H1 (cell line): ENCODE measurements at regions not wholly inside any gene's neighbourhood (a gene's known extent, or its start where the extent isn't known, plus 50 kb on each side); places are given as distances from the start of the nearest gene placed in this dataset.

ENCODE experiments used
- CTCF ChIA-PET: fragments of 300-600 bp; sonication (Branson Sonifier 250); formaldehyde crosslinking; loops from one replicate; lab custom pipeline; 2021; ENCODE audit not compliant: partially characterized antibody; lab: Charles Lee
- POLR2A ChIA-PET: fragments of 300-600 bp; sonication (Branson Sonifier 250); formaldehyde crosslinking; loops from one replicate; lab custom pipeline; 2021; ENCODE audit warnings: inconsistent platforms; ENCODE audit not compliant: partially characterized antibody; lab: Charles Lee
- DNase-seq, 2 experiments: peaks; one replicate each; pipeline versions ENCODE4 v3.0.0 to v3.0.0-alpha.2; 2010 to 2022; ENCODE audit warnings: low spot score in 2 of 2, low read depth in 1 of 2, mixed read lengths in 1 of 2
- FAIRE-seq: peaks from 2 replicates; lab custom pipeline; 2011; peaks lifted over from hg19 to GRCh38; lab: Jason Lieb, UNC
- H2AFZ ChIP-seq: 2 replicates; pipeline ENCODE4 v1.8.1; 2012; ENCODE audit warnings: low read length, inconsistent platforms
- H2AK5ac ChIP-seq: 2 replicates; pipeline ENCODE4 v1.6.1; 2013; ENCODE audit warnings: low read depth, low read length
- H2BK120ac ChIP-seq: replicated peaks from 2 replicates; pipeline ENCODE3; 2013; ENCODE audit warnings: low read depth, low read length, inconsistent platforms
- H2BK12ac ChIP-seq: 2 replicates; pipeline ENCODE4 v1.6.1; 2013; ENCODE audit warnings: low read depth, low read length
- H2BK15ac ChIP-seq: 2 replicates; pipeline ENCODE4 v1.6.1; 2013; ENCODE audit warnings: low read length
- H2BK20ac ChIP-seq: 2 replicates; pipeline ENCODE4 v1.6.1; 2013; ENCODE audit warnings: low read length
- H2BK5ac ChIP-seq: 2 replicates; pipeline ENCODE4 v1.6.1; 2013; ENCODE audit warnings: low read depth, low read length
- H3K14ac ChIP-seq: 2 replicates; pipeline ENCODE4 v1.6.1; 2013; ENCODE audit warnings: inconsistent platforms; ENCODE audit not compliant: insufficient read length
- H3K18ac ChIP-seq: 2 replicates; pipeline ENCODE4 v1.6.1; 2013; ENCODE audit warnings: low read length; ENCODE audit errors: extremely low read depth
- H3K23ac ChIP-seq: 2 replicates; pipeline ENCODE4 v1.6.1; 2013; ENCODE audit warnings: inconsistent platforms; ENCODE audit not compliant: insufficient read length
- H3K23me2 ChIP-seq: 2 replicates; pipeline ENCODE4 v1.6.1; 2013; ENCODE audit warnings: low read depth, low read length
- H3K27ac ChIP-seq: 2 replicates; pipeline ENCODE4 v1.6.1; 2011; ENCODE audit warnings: low read depth, low read length, inconsistent platforms
- H3K27me3 ChIP-seq, 4 experiments: replicated peaks in 1 of 4; 1 replicate in 1 of 4; 2 replicates in 3 of 4; pipeline versions ENCODE4 v1.6.1 to v1.8.1; 2011 to 2013; ENCODE audit warnings: low read length in 3 of 4, mild to moderate bottlenecking in 3 of 4, inconsistent platforms in 2 of 4, mixed read lengths in 2 of 4, moderate library complexity in 1 of 4; ENCODE audit not compliant: control insufficient read depth in 3 of 4, insufficient read depth in 3 of 4; ENCODE audit errors: extremely low read depth in 1 of 4
- H3K36me3 ChIP-seq, 4 experiments: 2 replicates each; pipeline versions ENCODE4 v1.6.1 to v1.8.1; 2011 to 2013; ENCODE audit warnings: mild to moderate bottlenecking in 4 of 4, low read length in 3 of 4, moderate library complexity in 2 of 4, control low read depth in 1 of 4, inconsistent platforms in 1 of 4; ENCODE audit not compliant: insufficient read depth in 4 of 4, control insufficient read depth in 2 of 4
- H3K4ac ChIP-seq: replicated peaks from 2 replicates; pipeline ENCODE3; 2013; ENCODE audit warnings: low read length, low read depth, mixed read lengths, inconsistent platforms; ENCODE audit not compliant: insufficient read length
- H3K4me1 ChIP-seq, 4 experiments: replicated peaks in 1 of 4; 1 replicate in 1 of 4; 2 replicates in 3 of 4; pipeline versions ENCODE4 v1.6.1 to v1.8.1; 2011 to 2013; ENCODE audit warnings: low read length in 3 of 4, inconsistent platforms in 2 of 4, mixed read lengths in 1 of 4; ENCODE audit not compliant: insufficient read depth in 4 of 4, control insufficient read depth in 3 of 4
- H3K4me2 ChIP-seq, 2 experiments: 2 replicates each; pipeline versions ENCODE4 v1.6.1 to v1.8.1; 2011 to 2013; ENCODE audit warnings: low read depth in 2 of 2, low read length in 2 of 2, control low read depth in 1 of 2, inconsistent platforms in 1 of 2, mild to moderate bottlenecking in 1 of 2; ENCODE audit not compliant: insufficient read depth in 1 of 2
- H3K4me3 ChIP-seq, 4 experiments: fragments of 200-600, 300-600 bp in 1 of 4; sonication (generic), shearing (Covaris generic), sonication (Bioruptor Twin) in 1 of 4; 2 replicates each; pipeline versions ENCODE4 v1.5.1 to v1.8.1; 2011 to 2016; ENCODE audit warnings: low read length in 4 of 4, low read depth in 3 of 4, control low read depth in 2 of 4, inconsistent platforms in 2 of 4, mild to moderate bottlenecking in 2 of 4, mixed read lengths in 1 of 4, moderate library complexity in 1 of 4; ENCODE audit not compliant: insufficient read depth in 2 of 4; ENCODE audit errors: extremely low read depth in 1 of 4
- H3K56ac ChIP-seq: replicated peaks from 2 replicates; pipeline ENCODE3; 2013; ENCODE audit warnings: low read depth, mild to moderate bottlenecking, mixed read lengths, low read length, inconsistent platforms; ENCODE audit not compliant: insufficient read length
- H3K79me1 ChIP-seq: 2 replicates; pipeline ENCODE4 v1.6.1; 2013; ENCODE audit warnings: low read depth, low read length, control low read depth
- H3K79me2 ChIP-seq, 2 experiments: 2 replicates each; pipeline versions ENCODE4 v1.6.1 to v1.8.1; 2012 to 2013; ENCODE audit warnings: low read length in 2 of 2, mild to moderate bottlenecking in 2 of 2, inconsistent platforms in 1 of 2; ENCODE audit not compliant: insufficient read depth in 2 of 2, control insufficient read depth in 1 of 2
- H3K9ac ChIP-seq, 4 experiments: replicated peaks in 1 of 4; 1 replicate in 1 of 4; 2 replicates in 3 of 4; pipeline versions ENCODE4 v1.6.1 to v1.8.1; 2011 to 2013; ENCODE audit warnings: low read depth in 3 of 4, low read length in 3 of 4, control low read depth in 2 of 4, mild to moderate bottlenecking in 2 of 4, moderate library complexity in 2 of 4, inconsistent platforms in 1 of 4; ENCODE audit errors: extremely low read depth in 1 of 4
- H3K9me3 ChIP-seq, 2 experiments: 2 replicates each; pipeline versions ENCODE4 v1.6.1 to v1.8.1; 2012 to 2013; ENCODE audit warnings: mild to moderate bottlenecking in 2 of 2, moderate library complexity in 2 of 2, control low read depth in 1 of 2, inconsistent platforms in 1 of 2, low read depth in 1 of 2, low read length in 1 of 2, mixed read lengths in 1 of 2; ENCODE audit not compliant: insufficient read depth in 2 of 2
- H4K20me1 ChIP-seq, 2 experiments: replicated peaks in 1 of 2; 2 replicates each; pipeline versions ENCODE3 to v1.8.1; 2011 to 2013; ENCODE audit warnings: inconsistent platforms in 2 of 2, low read length in 2 of 2, mild to moderate bottlenecking in 1 of 2; ENCODE audit not compliant: insufficient read depth in 2 of 2, control insufficient read depth in 1 of 2
- H4K5ac ChIP-seq: 2 replicates; pipeline ENCODE4 v1.6.1; 2013; ENCODE audit warnings: low read length, low read depth, mixed read lengths, inconsistent platforms; ENCODE audit not compliant: insufficient read length
- H4K8ac ChIP-seq: 2 replicates; pipeline ENCODE4 v1.8.0; 2013; ENCODE audit warnings: mild to moderate bottlenecking, moderate library complexity, low read length, inconsistent platforms; ENCODE audit not compliant: insufficient read depth; ENCODE audit errors: extremely low read depth
- H4K91ac ChIP-seq: replicated peaks from 2 replicates; pipeline ENCODE3; 2013; ENCODE audit warnings: low read length, mixed read lengths, inconsistent platforms; ENCODE audit not compliant: insufficient read length
- YY1 ChIP-seq: IDR thresholded peaks from 2 replicates; pipeline ENCODE4 v1.6.1; 2011; ENCODE audit warnings: low read depth, mild to moderate bottlenecking, low read length
- WGBS, 2 experiments: shearing (Covaris generic) in 1 of 2; methylation state at CpG; one replicate each; pipeline versions ENCODE4 v1.1.6 to v1.1.7; 2013 to 2015; ENCODE audit warnings: low lambda C conversion rate in 2 of 2, mixed read lengths in 2 of 2, inconsistent platforms in 1 of 2, low coverage in 1 of 2, missing lambda C conversion rate in 1 of 2; ENCODE audit not compliant: insufficient replicate concordance in 2 of 2, insufficient coverage in 1 of 2, insufficient read length in 1 of 2; ENCODE audit errors: extremely low coverage in 1 of 2, missing lambda C conversion rate in 1 of 2; 5-methylcytosine and 5-hydroxymethylcytosine counted together

GRCh38 chr12:24499151-24500146 lies 449.5 kb downstream of the BCAT1 start:
- Histone ChIP-seq H4K8ac (no peak overlapping the region), H3K79me1 (no peaks in the 10 kb centered on the region), H3K56ac (no peak overlapping the region), H3K27me3 (no peaks in the 10 kb centered on the region), H3K27ac (no peak overlapping the region), H2BK20ac (no peak overlapping the region), H4K5ac (no peak overlapping the region), H2BK15ac (no peak overlapping the region), H2AK5ac (no peak overlapping the region), H3K36me3 (no peaks in the 10 kb centered on the region), H2BK5ac (no peak overlapping the region), H2BK12ac (no peak overlapping the region), H3K4me1 (no peaks in the 10 kb centered on the region), H4K91ac (no peak overlapping the region), H3K23me2 (no peaks in the 10 kb centered on the region), H3K14ac (no peak overlapping the region), H3K79me2 (no peaks in the 10 kb centered on the region), H3K23ac (no peak overlapping the region), H3K9me3 (no peaks in the 10 kb centered on the region), H3K4me3 (no peak overlapping the region), H3K18ac (no peak overlapping the region), H2AFZ (no peak overlapping the region), H3K4me2 (no peak overlapping the region), H3K9ac (no peak overlapping the region), H2BK120ac (no peak overlapping the region), H3K4ac (no peak overlapping the region), H4K20me1 (no peaks in the 10 kb centered on the region)
- POLR2A ChIA-PET = no interaction called here
- no peak for TF ChIP-seq YY1
- CTCF ChIA-PET = interaction anchor here (1.1 kb wide), 1 partner anchor 12 kb away, joined by 3 read pairs; no protein-coding TSS in a partner anchor
- 89% methylated on average over 8 of the region's 8 CpGs; no CpG with 5 or more reads in 1 of the 2 experiments for WGBS, 2 experiments
- no peak for FAIRE-seq
- DNase-seq = no peak
